Stimulated activated CD4-positive, alpha-beta T cell treated with anti-CD3 and anti-CD28 coated beads, Interleukin-12 subunit alpha, Interleukin-12 subunit beta, amount 100 ng/mL, for 4 hours (primary cell): ENCODE measurements at regions not wholly inside any gene's neighbourhood (a gene's known extent, or its start where the extent isn't known, plus 50 kb on each side); places are given as distances from the start of the nearest gene placed in this dataset.
"Not testable (repeated sequence)": the region's sequence is repeated elsewhere in the genome, so short reads cannot be mapped to it uniquely, and the experiment has no call there.

Source experiments
- DNase-seq: peaks from one replicate; pipeline ENCODE4 v3.0.0-alpha.2; 2020

DNA sequence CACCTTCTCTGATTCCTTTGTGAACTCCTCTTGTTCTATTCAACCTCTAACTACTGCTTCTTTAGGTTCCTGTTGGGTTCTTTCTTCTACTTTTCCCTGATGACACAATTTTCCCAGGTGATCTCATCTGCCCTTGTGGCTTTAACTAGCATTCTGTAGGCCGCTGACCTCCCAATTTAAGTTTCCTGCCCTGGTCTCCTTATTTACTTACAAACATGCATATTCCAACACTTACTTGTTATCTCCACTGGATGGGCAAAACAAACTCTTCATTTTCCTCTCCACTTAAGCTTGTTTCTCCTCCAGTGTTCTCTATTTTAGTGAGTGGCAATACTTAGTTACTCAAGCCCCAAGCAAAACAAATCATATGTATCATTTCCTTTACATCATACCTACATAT is 734.5 kb downstream of the METTL15 start:
- DNase-seq, result no peak

- no peak for DNase-seq
Observed at GRCh38 chr11:28838741-28839140, 730.6 kb downstream of the METTL15 start.

- DNase-seq, result no peak
Observed at GRCh38 chr11:28837599-28837998, 729.4 kb downstream of the METTL15 start.

GRCh38 chr11:28836285-28837081 is 728.3 kb downstream of the METTL15 start:
- no peak for DNase-seq

- no peak for DNase-seq
Observed at GRCh38 chr11:28835790-28836189, 727.6 kb downstream of the METTL15 start.

DNA sequence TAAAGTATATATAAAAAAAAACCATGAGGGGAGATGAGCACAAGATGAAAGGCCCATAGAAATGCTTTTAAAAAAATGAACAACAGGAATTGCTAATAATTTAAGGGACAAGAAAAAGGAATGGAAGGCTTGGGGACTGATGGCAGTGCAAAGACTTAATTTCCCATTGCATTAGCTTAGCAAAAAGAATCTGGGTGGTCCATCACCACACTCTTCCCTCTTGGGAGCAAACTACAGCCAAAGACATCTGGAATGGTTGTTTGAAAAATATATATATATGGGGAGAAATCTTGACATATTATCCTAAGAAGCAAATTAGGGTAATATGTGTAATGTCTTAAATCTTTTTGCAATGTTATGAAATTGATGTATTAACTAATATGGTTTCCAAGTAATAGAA is 727.1 kb downstream of the METTL15 start:
- no peak for DNase-seq

- DNase-seq, result no peak
Observed at GRCh38 chr11:28834877-28835276, 726.7 kb downstream of the METTL15 start.

- DNase-seq, result no peak
Observed at GRCh38 chr11:28833670-28834069, 725.5 kb downstream of the METTL15 start.

- no peak for DNase-seq
Observed at GRCh38 chr11:28833169-28833568, 725.0 kb downstream of the METTL15 start.

DNA sequence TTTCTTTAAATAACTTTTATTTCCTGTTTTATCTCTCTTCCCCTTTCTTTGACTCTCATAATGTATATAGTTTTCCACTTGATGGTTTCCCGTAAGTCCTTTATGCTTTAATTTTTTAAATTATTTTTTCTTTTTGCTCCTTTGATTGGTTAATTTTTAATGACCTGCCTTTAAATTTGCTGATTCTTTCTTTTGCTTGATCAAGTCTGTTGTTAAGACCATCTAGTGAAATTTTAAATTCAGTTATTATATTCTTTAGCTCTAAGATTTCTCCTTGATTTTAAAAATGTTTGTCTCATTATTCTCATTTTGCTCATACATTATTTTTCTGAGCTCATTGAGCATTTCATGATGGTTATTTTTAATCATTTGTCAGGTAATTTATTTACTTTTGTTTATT is 718.6 kb downstream of the METTL15 start:
- no peak for DNase-seq

DNA sequence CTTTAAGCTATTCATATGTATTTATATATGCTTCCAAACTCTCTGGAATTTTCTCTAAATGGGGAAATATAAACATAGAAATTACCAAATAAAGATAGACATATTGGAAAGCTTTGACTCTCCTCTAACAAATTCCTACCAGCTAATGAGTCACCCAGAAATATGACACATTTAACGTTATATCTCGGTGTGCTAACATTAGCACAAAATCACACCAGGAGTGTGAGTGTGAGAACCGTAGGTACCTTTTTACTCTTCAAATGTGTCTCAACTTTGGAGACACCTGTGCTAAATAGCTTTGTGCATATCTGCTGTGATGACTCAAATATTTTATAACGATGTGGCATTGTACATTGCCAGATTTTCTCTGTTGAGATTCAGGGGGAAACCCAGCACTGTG is 714.4 kb downstream of the METTL15 start:
- DNase-seq, result no peak

DNA sequence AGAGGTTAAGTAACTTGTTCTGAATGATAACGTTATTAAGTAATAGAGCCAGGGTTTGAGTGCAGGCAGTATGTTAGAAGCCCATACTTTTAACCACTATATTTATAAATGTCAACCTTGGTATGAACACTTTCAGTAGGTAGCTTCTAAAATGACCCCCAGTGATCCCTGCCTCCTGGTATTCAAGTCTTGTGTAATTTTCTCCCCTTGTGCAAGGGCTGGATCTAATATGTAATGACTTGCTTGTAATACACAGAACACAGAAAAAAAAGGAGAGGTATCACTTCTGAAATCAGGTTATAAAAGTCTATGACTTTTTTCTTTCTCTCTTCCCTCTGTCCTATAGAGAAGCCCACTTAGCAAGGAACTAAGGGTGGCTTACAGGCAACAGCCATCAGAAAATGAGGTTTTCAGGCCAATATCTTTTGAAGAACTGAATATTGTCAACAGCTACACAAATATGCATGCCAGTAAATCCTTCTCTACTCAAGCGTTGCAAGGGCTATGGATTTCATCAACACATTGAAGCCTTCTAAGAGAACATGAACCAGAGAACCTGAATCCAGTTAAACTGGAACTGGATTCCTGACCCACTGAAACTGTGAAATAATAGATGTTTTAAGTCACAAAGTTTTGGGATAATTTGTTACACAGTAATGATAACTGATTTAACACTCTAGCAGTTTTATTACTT is 712.3 kb downstream of the METTL15 start:
- DNase-seq, result no peak

DNA sequence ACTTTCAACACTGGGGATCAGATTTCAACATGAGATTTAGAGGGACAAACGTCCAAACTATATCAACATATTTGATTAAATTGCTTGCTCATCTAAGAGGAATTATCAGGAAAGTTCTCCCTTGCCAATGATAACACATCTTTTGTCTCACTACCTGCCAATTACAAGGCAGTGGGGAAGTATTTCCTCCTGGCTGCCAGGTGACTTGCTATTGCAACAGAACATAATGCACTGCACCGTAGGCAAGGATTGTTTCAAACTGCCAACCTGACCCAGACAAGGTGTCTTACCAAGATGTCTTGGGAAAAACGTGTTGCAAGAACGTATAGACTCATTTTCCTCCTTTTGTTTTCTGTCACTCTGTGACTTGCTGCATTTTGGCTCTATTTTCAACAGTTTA is 711.6 kb downstream of the METTL15 start:
- no peak for DNase-seq

GRCh38 chr11:28815110-28815509 is 706.9 kb downstream of the METTL15 start:
- DNase-seq, result no peak

DNA sequence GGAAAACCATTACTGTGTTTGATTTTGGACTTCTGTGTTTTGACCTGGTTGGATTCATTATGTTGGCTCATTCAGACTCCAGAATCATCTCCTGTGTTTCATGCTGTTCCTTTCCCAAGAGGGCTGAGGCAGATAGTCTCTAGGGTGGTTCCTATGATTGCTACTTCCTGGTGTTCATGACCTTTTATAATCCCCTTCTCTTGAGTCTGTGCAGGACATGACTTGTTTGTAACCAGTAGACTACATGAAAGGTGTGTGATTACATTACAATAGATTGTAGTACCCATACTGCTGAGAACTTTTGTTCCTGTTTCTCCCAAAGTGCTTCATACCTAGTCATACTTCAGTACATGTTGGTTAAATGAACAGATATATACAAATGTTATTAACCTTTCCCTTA is 700.6 kb downstream of the METTL15 start:
- no peak for DNase-seq

DNA sequence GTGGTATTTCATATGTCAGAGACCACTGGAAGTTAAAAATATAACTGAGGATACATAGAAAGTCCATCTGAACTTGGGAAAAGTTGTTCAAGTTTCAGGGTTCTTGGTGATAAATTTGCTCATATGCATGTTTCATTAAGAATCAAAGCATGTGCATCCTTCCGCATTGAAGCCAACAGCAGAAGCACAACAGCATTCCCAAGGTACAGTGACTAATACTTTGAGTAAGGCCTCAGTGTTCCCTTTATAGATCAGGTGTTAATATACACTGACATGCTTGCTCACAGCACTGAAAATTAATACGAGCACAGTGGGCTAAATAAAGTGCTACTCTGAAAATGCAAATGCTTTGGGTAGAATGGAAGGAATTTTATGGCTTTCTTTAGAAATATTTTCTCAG is 691.1 kb downstream of the METTL15 start:
- no peak for DNase-seq

- no peak for DNase-seq
Observed at GRCh38 chr11:28798286-28798685, 690.1 kb downstream of the METTL15 start.

DNA sequence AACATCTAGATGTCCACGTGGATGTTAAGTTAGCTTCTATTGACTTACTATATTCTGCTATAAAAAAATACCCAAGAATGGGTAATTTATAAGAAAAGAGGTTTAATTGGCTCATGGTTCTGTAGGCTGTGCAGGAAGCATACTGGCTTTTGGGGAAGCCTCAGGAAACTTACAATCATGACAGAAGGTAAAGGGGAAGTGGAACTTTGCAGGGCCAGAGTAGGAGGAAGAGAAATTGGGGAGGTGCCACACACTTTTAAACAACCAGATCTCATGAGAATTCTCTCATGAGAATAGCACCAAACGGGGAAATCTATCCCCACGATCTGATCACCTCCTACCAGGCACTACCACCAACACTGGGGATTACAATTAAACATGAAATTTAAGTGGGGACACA is 689.3 kb downstream of the METTL15 start:
- DNase-seq, result no peak

GRCh38 chr11:28794405-28794804 is 686.2 kb downstream of the METTL15 start:
- DNase-seq, result no peak

- no peak for DNase-seq
Observed at GRCh38 chr11:28793282-28793738, 685.1 kb downstream of the METTL15 start.

DNA sequence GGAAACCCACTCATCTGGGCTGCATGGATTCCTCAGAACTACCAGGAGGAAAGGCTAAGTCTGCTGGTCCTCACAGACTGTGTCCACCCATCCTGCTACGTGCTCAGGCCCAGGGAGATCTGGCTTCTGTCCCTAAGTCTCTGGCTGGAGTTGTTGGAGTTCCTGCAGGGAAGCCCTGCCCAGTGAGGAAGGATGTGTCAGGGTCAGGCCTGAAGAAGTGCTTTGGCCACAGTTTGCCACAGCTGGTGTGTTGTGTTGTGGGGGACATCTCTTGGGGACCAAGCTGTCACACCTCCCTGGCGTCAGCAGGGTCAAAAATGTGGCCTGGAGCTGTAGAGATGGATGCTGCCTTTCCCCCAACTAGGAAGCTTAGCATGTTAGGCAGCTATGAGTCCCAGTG is 684.7 kb downstream of the METTL15 start:
- no peak for DNase-seq

GRCh38 chr11:28787897-28788296 is 679.7 kb downstream of the METTL15 start:
- not testable (repeated sequence) for DNase-seq

GRCh38 chr11:28777126-28777525 is 668.9 kb downstream of the METTL15 start:
- DNase-seq, result no peak

- no peak for DNase-seq
Observed at GRCh38 chr11:28773606-28774005, 665.4 kb downstream of the METTL15 start.

- DNase-seq, result no peak
Observed at GRCh38 chr11:28770806-28771205, 662.6 kb downstream of the METTL15 start.
